BLaER1 (cell line): ENCODE measurements at regions not wholly inside any gene's neighbourhood (a gene's known extent, or its start where the extent isn't known, plus 50 kb on each side); places are given as distances from the start of the nearest gene placed in this dataset.
"Not testable (repeated sequence)": the region's sequence is repeated elsewhere in the genome, so short reads cannot be mapped to it uniquely, and the experiment has no call there.

ENCODE experiments used
- H3K27ac ChIP-seq: shearing (Covaris generic); formaldehyde crosslinking; 2 replicates; pipeline ENCODE4 v1.8.1; 2022
- H3K27me3 ChIP-seq: shearing (Covaris generic); formaldehyde crosslinking; 2 replicates; pipeline ENCODE4 v1.8.1; 2022
- H3K36me3 ChIP-seq: shearing (Covaris generic); formaldehyde crosslinking; 2 replicates; pipeline ENCODE4 v1.8.1; 2022
- H3K4me1 ChIP-seq: shearing (Covaris generic); formaldehyde crosslinking; 2 replicates; pipeline ENCODE4 v1.8.1; 2022
- H3K4me2 ChIP-seq: shearing (Covaris generic); formaldehyde crosslinking; 2 replicates; pipeline ENCODE4 v1.8.1; 2022
- H3K4me3 ChIP-seq: shearing (Covaris generic); formaldehyde crosslinking; 2 replicates; pipeline ENCODE4 v1.8.1; 2022
- H3K9ac ChIP-seq: shearing (Covaris generic); formaldehyde crosslinking; 2 replicates; pipeline ENCODE4 v1.8.1; 2022
- H3K9me3 ChIP-seq: shearing (Covaris generic); formaldehyde crosslinking; 2 replicates; pipeline ENCODE4 v1.8.1; 2022
- H4K20me1 ChIP-seq: shearing (Covaris generic); formaldehyde crosslinking; 2 replicates; pipeline ENCODE4 v1.8.1; 2022
- Cebpa-rat ChIP-seq: shearing (Covaris generic); IDR thresholded peaks from 2 replicates; pipeline ENCODE4 v1.8.1; 2022

- Histone ChIP-seq H3K4me2 (no peak overlapping the region), H3K4me3 (no peak overlapping the region), H3K9me3 (no peaks in the 10 kb centered on the region), H4K20me1 (no peaks in the 10 kb centered on the region), H3K9ac (no peak overlapping the region), H3K27me3 (no peaks in the 10 kb centered on the region), H3K4me1 (no peaks in the 10 kb centered on the region), H3K36me3 (no peaks in the 10 kb centered on the region), H3K27ac (no peak overlapping the region)
- TF ChIP-seq Cebpa-rat: no peak
Measured at GRCh38 chr4:64747919-64748715, 338.9 kb upstream of the TECRL start.

- no peaks in the 10 kb centered on the region for H3K9me3 ChIP-seq
- no peak overlapping the region for H3K9ac ChIP-seq
- no peak for TF ChIP-seq Cebpa-rat
Measured at GRCh38 chr4:64738240-64738639, 329.0 kb upstream of the TECRL start.

GRCh38 chr4:64737854-64738138, 328.5 kb upstream of the TECRL start:
- H3K4me2 ChIP-seq, H3K27ac ChIP-seq, H3K27me3 ChIP-seq, H3K9ac ChIP-seq, H3K4me1 ChIP-seq, H3K36me3 ChIP-seq, H4K20me1 ChIP-seq, H3K4me3 ChIP-seq, H3K9me3 ChIP-seq: not testable (repeated sequence)

More at GRCh38 chr4:64738240-64738639, 329.0 kb upstream of the TECRL start:
- Histone ChIP-seq H3K4me1 (no peaks in the 10 kb centered on the region), H3K36me3 (no peaks in the 10 kb centered on the region), H3K27me3 (no peaks in the 10 kb centered on the region), H3K4me2 (no peak overlapping the region), H3K27ac (no peak overlapping the region), H4K20me1 (no peaks in the 10 kb centered on the region), H3K4me3 (no peak overlapping the region)

GRCh38 chr4:64737026-64737853, 328.0 kb upstream of the TECRL start:
- Histone ChIP-seq H4K20me1 (no peaks in the 10 kb centered on the region), H3K4me3 (no peak overlapping the region), H3K9ac (no peak overlapping the region), H3K27ac (no peak overlapping the region), H3K9me3 (no peaks in the 10 kb centered on the region), H3K4me2 (no peak overlapping the region), H3K4me1 (no peaks in the 10 kb centered on the region), H3K36me3 (no peaks in the 10 kb centered on the region), H3K27me3 (no peaks in the 10 kb centered on the region)
- TF ChIP-seq Cebpa-rat: no peak

GRCh38 chr4:64729561-64729960, 320.3 kb upstream of the TECRL start:
- no peak for TF ChIP-seq Cebpa-rat
- Histone ChIP-seq H3K36me3 (no peaks in the 10 kb centered on the region), H3K4me1 (no peaks in the 10 kb centered on the region), H3K4me2 (no peak overlapping the region), H3K27me3 (no peaks in the 10 kb centered on the region), H3K27ac (no peak overlapping the region), H3K9ac (no peak overlapping the region), H3K4me3 (no peak overlapping the region), H4K20me1 (no peaks in the 10 kb centered on the region), H3K9me3 (no peaks in the 10 kb centered on the region)

GRCh38 chr4:64727960-64728359, 318.7 kb upstream of the TECRL start:
- Histone ChIP-seq H4K20me1 (no peaks in the 10 kb centered on the region), H3K9me3 (no peaks in the 10 kb centered on the region), H3K4me2 (no peak overlapping the region), H3K27ac (no peak overlapping the region), H3K9ac (no peak overlapping the region), H3K4me1 (no peaks in the 10 kb centered on the region), H3K27me3 (no peaks in the 10 kb centered on the region), H3K4me3 (no peak overlapping the region), H3K36me3 (no peaks in the 10 kb centered on the region)
- TF ChIP-seq Cebpa-rat: no peak

- not testable (repeated sequence) for H3K4me1 ChIP-seq, H4K20me1 ChIP-seq, H3K4me3 ChIP-seq, H3K9me3 ChIP-seq, H3K9ac ChIP-seq, H3K36me3 ChIP-seq, H3K27ac ChIP-seq, H3K27me3 ChIP-seq, H3K4me2 ChIP-seq
Measured at GRCh38 chr4:64727391-64727790, 318.1 kb upstream of the TECRL start.

- Histone ChIP-seq H3K9me3 (no peaks in the 10 kb centered on the region), H4K20me1 (no peaks in the 10 kb centered on the region), H3K4me2 (no peak overlapping the region), H3K36me3 (no peaks in the 10 kb centered on the region), H3K9ac (no peak overlapping the region), H3K27me3 (no peaks in the 10 kb centered on the region), H3K4me3 (no peak overlapping the region), H3K27ac (no peak overlapping the region), H3K4me1 (no peaks in the 10 kb centered on the region)
- no peak for TF ChIP-seq Cebpa-rat
Measured at GRCh38 chr4:64724689-64725088, 315.4 kb upstream of the TECRL start.

- no peak overlapping the region for H3K4me3 ChIP-seq
- no peaks in the 10 kb centered on the region for H3K36me3 ChIP-seq
- no peaks in the 10 kb centered on the region for H3K9me3 ChIP-seq
- no peak overlapping the region for H3K4me2 ChIP-seq
- no peak for TF ChIP-seq Cebpa-rat
- no peaks in the 10 kb centered on the region for H3K27me3 ChIP-seq
- no peak overlapping the region for H3K9ac ChIP-seq
- no peak overlapping the region for H3K27ac ChIP-seq
- H4K20me1 ChIP-seq: no peaks in the 10 kb centered on the region
- H3K4me1 ChIP-seq: no peaks in the 10 kb centered on the region
Measured at GRCh38 chr4:64721106-64721505, 311.9 kb upstream of the TECRL start.

- TF ChIP-seq Cebpa-rat: no peak
- no peak overlapping the region for H3K4me3 ChIP-seq
- no peaks in the 10 kb centered on the region for H3K27me3 ChIP-seq
- no peaks in the 10 kb centered on the region for H3K9me3 ChIP-seq
- H3K36me3 ChIP-seq: no peaks in the 10 kb centered on the region
- H3K4me1 ChIP-seq: no peaks in the 10 kb centered on the region
- H3K9ac ChIP-seq: no peak overlapping the region
- H3K27ac ChIP-seq: no peak overlapping the region
- no peaks in the 10 kb centered on the region for H4K20me1 ChIP-seq
- H3K4me2 ChIP-seq: no peak overlapping the region
Measured at GRCh38 chr4:64718091-64718490, 308.8 kb upstream of the TECRL start.
